GM19463 (cell line): ENCODE measurements at regions not wholly inside any gene's neighbourhood (a gene's known extent, or its start where the extent isn't known, plus 50 kb on each side); places are given as distances from the start of the nearest gene placed in this dataset.

Experiments
- ATAC-seq: cut with Tn5 transposase; IDR thresholded peaks from one replicate; pipeline ENCODE4 v1.9.1; 2021; ENCODE audit warnings: mild to moderate bottlenecking, moderate library complexity; ENCODE audit not compliant: unreplicated experiment

GRCh38 chr20:52411611-52412010 lies 220.0 kb upstream of the ZFP64 start:
- ATAC-seq: no peak

- no peak for ATAC-seq
These were observed 219.2 kb upstream of the ZFP64 start for GRCh38 chr20:52410731-52411234.

DNA sequence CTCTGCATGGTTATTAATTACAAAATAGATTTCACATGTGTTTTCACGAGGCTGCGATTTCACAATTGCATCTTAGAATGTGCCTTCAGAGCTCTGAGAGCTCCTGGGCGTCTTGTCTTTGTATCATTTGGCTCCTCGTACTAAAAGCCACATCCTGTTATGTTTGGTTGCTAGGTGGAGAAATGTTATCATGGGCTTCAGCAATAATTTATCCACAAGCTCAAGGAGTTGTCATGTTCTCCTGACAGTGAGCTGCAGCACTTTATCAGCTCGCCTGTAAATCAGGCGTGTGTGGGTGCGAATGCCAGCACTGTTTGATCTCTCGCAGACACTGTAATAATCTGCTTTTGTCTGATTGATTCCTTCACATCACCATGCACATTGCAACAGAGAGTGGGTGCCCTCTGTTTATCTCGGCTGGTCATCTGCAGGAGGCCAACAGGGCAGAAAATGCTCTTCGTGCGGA lies 218.6 kb upstream of the ZFP64 start:
- ATAC-seq: no peak

- no peak for ATAC-seq
These were observed 214.4 kb upstream of the ZFP64 start for GRCh38 chr20:52405986-52406385.

DNA sequence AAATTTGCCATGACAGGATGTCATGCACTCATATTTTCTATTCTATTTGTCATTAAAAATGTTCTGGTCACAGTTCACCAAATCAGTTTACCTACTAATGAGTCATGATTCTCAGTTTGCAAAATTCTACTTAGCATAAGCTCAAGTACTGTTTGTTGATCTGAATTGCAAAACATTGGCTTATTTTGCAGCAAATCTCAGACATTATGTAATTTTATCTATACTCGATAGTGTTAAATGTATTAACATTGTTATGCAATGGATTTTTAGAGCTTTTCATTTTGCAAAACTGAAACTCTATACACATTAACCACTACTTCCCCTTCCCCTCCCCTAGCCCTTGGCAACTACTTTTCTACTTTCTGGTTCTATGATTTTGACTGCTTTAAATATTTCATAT lies 213.8 kb upstream of the ZFP64 start:
- ATAC-seq: peak; percentile 53

- no peak for ATAC-seq
These were observed 213.1 kb upstream of the ZFP64 start for GRCh38 chr20:52404671-52405070.

DNA sequence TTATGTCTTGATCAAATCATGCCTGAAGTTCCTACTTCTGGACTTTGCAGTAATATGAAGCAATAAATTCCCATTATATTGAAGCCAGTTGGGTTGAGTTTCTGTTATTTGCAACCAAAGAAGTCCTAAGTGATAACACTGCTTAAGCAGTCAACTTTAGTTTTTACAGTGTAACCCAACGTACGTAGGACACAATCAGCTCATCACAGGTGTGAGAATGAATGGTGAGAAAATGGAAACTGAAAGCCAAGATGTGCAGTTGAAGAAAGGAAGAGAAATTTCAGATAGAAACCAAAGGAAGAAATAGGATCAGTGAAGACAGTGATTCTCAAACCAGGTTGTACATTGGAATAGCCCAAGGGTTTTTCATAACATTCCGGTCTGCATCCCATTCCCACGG lies 211.4 kb upstream of the ZFP64 start:
- ATAC-seq: no peak

- ATAC-seq: no peak
These were observed 210.9 kb upstream of the ZFP64 start for GRCh38 chr20:52402514-52402913.

- no peak for ATAC-seq
These were observed 209.9 kb upstream of the ZFP64 start for GRCh38 chr20:52401431-52401830.

DNA sequence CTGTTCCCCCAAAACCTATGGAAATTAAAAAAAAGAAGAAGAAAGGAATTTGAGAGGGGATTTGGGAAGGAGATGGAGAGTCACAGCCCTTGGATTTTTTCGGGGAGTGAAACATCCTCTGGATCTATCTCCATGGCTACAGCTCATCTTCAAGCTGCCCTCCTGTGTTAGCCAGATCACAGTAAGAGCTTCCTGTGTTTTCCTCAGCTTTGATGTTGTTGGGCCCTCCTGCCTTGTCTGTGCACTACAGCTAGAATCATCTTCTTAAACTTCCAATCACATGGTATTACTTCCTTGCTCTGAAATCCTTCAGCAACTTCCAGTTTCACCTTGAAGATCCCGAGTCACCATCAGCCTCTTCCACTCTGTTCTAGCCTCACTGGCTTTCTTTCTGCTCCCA lies 207.8 kb upstream of the ZFP64 start:
- no peak for ATAC-seq

DNA sequence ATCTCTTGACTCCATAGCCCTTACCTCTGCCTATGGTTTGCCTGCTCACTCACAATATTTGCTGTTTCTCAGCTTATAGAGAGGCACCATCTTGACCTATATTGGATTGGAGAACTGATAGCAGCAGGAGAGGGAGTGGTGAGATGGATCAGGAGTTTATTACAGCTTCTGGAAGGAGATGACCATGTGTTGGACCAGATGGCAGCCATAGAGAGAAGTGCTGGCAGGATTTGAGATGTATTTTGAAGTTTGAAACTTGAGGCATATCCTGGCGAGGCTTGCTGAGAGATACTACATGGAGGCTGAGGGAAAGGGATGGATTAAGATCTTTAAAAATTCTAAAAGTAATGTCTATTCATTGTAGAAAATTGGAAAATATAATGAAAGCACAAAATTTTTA lies 198.0 kb upstream of the ZFP64 start:
- ATAC-seq: no peak

GRCh38 chr20:52383995-52384621 lies 192.5 kb upstream of the ZFP64 start:
- ATAC-seq: no peak

- ATAC-seq: no peak
These were observed 191.4 kb upstream of the ZFP64 start for GRCh38 chr20:52382933-52383332.

DNA sequence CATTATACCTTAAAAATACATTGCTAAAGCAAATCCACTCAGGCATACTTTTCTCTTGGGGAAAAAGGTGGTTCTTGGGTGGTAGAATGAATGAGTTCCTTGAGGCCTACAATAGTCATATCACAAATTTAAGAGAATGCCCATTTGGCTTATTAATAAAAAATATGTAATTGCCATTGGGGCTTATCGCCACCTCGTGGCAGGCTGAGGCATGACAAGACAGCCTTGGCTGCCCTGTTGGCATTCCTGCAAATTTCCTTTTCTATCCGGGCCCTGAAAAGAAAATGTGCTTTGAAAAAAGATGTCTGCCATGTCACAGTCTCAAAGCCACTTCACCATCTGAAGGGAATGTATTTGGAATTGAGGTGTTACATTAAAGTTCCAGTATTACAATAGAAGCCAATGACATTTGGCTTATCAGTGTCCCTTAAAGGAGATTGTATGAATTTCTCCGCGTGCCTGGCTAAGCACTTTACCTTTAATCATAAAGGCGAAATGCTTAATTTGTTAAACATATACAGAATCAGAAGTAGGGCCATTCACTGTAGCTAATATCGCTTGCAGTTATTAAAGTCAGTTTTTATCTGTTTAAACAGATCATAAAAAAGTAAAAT lies 188.3 kb upstream of the ZFP64 start:
- no peak for ATAC-seq

DNA sequence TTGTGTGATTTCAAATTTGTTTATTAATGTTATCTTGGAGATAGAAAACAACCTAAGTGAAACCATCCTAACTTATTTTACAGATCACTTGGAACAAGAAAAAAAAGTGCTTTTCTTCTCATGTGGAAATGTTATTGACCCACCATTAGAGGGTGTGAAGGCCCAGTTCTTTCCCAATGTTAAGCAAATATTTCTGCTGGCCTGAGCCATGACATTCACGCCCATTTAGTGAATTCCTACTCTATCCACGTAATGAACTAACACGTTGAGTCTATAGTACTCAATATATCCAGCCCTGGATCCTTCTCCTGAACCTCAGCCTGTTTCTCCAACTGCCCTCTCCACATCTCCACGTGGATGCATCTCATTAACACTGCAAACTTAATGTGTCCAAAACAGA lies 180.6 kb upstream of the ZFP64 start:
- ATAC-seq: no peak

DNA sequence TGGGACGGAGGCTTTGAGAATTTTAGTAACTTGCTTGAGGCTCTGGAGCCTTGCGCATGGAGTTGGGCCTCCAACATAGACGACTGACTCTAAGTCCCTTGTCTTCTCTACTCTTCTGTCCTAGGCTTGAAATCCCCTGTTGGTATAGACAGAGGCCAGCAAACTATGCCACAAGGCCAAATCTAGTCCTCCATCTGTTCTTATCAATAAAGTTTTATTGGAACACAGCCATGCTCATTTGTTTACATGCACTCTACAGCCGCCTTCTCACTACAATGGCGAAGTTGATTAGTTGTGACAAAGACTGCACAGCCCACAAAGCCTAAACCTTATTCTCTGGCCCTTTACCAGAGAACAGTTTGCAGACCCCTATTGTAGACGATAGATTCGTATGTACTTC lies 174.1 kb upstream of the ZFP64 start:
- ATAC-seq: no peak

GRCh38 chr20:52364405-52364804 lies 172.8 kb upstream of the ZFP64 start:
- ATAC-seq: no peak

- ATAC-seq: no peak
These were observed 170.1 kb upstream of the ZFP64 start for GRCh38 chr20:52361650-52362049.

DNA sequence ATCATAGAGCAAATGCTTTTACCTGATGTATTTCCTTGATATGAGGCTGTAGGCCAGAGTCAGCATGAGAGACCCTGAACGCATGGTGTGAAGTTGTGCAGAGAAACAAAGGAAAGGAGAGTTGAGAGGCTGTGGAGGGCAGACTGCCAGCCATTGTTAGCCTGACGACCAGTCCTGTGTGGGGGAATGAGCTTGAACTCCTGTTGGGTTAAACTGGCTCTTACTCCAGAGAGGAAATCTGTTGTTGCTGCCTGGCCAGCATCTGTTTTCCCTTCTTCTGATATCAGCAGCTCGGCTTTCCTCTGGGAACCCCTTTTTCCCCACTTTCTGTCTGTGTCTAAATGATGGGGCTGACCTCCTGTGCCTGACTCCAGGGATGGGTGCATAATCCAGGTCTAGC lies 158.2 kb upstream of the ZFP64 start:
- no peak for ATAC-seq

DNA sequence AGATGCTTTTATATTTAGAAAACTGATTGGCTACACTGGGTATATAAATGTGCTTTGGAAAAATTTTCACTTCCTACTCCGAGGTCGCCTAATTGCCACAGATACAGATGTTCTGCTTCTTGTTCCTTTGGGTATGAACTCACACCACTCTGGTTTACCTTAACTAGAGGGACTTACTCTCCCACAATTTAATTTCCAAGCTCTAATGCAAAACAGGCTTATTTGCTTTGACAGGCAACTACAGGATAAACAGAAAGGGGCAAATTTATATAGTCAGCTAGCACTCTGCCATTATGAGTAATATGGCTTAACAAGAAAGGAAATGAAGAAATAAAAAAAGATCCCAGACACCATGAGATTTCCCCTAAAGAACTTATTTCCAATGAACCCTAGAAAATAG lies 156.9 kb upstream of the ZFP64 start:
- ATAC-seq: no peak

DNA sequence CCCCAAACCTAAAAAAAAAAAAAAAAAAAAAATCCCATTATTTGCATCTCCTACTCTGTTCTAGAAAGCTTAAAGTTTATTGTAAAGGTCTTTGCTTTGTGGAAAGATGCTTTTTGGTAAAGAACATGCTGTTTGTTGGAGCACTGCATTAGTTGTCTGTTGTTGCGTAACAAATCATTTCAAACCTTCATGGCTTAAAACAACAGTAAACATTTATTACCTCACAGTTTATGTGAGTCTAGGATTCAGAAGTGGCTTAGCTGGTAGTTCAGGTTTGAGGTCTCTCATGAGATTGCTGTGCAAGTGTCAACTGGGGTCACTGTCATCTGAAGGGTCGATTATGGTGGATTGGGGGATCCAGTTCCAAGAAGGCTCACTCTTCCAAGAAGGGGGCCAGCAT lies 155.2 kb upstream of the ZFP64 start:
- ATAC-seq: no peak

DNA sequence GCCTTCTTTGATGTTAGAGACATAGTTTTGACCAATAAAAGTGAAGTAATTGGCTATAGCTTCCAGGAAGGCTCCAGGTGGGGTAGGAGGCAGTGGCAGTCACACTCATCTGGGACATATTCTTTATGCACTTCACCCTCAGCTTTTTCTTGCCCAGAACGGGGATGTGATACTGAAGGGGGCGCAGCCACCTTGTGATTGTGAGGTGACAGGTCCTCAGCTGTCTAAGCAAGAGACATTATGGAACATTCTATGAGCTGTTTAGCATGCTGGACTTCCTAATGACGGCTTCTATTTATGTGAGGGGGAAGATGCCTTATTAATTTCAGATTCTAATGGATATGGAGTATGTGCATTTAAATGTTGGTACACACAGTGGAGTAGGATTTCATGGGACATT lies 151.3 kb upstream of the ZFP64 start:
- ATAC-seq: no peak
